KMS-11 (cell line): ENCODE measurements at regions not wholly inside any gene's neighbourhood (a gene's known extent, or its start where the extent isn't known, plus 50 kb on each side); places are given as distances from the start of the nearest gene placed in this dataset.

ENCODE experiments used
- H2AFZ ChIP-seq: fragments of 200-600 bp; sonication (generic); 2 replicates; pipeline ENCODE4 v1.6.1; 2016; ENCODE audit warnings: antibody characterized with exemption, mixed run types, low read depth
- H3K27ac ChIP-seq: fragments of 200-600 bp; sonication (generic); 2 replicates; pipeline ENCODE4 v1.6.1; 2016; ENCODE audit warnings: mild to moderate bottlenecking, mixed run types
- H3K27me3 ChIP-seq: fragments of 200-600 bp; sonication (generic); 2 replicates; pipeline ENCODE4 v1.6.1; 2017; ENCODE audit warnings: mild to moderate bottlenecking, low read depth, mixed run types, moderate library complexity; ENCODE audit not compliant: insufficient read depth
- H3K36me3 ChIP-seq: fragments of 200-600 bp; sonication (generic); 2 replicates; pipeline ENCODE4 v1.6.1; 2017; ENCODE audit warnings: mild to moderate bottlenecking, mixed run types; ENCODE audit not compliant: insufficient read depth
- H3K4me1 ChIP-seq: fragments of 200-600 bp; sonication (generic); 2 replicates; pipeline ENCODE4 v1.6.1; 2016; ENCODE audit warnings: mild to moderate bottlenecking, low read depth, mixed run types; ENCODE audit not compliant: poor library complexity, severe bottlenecking
- H3K4me2 ChIP-seq: fragments of 200-600 bp; sonication (generic); 2 replicates; pipeline ENCODE4 v1.7.0; 2016; ENCODE audit warnings: mild to moderate bottlenecking, mixed run types
- H3K4me3 ChIP-seq: fragments of 200-600 bp; sonication (generic); IDR thresholded peaks from 2 replicates; pipeline ENCODE4 v1.6.1; 2017; ENCODE audit warnings: low read depth, low read length, mixed read lengths; ENCODE audit not compliant: insufficient read depth
- H3K79me2 ChIP-seq: fragments of 200-600 bp; sonication (generic); 2 replicates; pipeline ENCODE4 v1.6.1; 2016; ENCODE audit warnings: low read depth, mixed run types; ENCODE audit not compliant: insufficient read depth
- H3K9ac ChIP-seq: fragments of 200-600 bp; sonication (generic); 2 replicates; pipeline ENCODE4 v1.6.1; 2016; ENCODE audit warnings: mild to moderate bottlenecking, mixed run types
- H4K20me1 ChIP-seq: fragments of 200-600 bp; sonication (generic); 2 replicates; pipeline ENCODE4 v1.6.1; 2016; ENCODE audit warnings: mild to moderate bottlenecking, mixed run types; ENCODE audit not compliant: insufficient read depth
- TF ChIP-seq, protein P1 (sequence below): fragments of 200-600 bp; sonication (generic); conservative IDR thresholded peaks from 2 replicates; pipeline ENCODE4 v1.6.1; 2017; ENCODE audit warnings: low read depth, mild to moderate bottlenecking, antibody characterized with exemption, low read length, moderate library complexity, mixed read lengths

- H3K36me3 ChIP-seq, result no peaks in the 10 kb centered on the region
These were observed 94.4 kb upstream of the HABP2 start for GRCh38 chr10:113458451-113458850.

GRCh38 chr10:113458944-113459343 is 93.9 kb upstream of the HABP2 start:
- no peak overlapping the region for H3K4me2 ChIP-seq

More at GRCh38 chr10:113458451-113458850, 94.4 kb upstream of the HABP2 start:
- H3K9ac ChIP-seq, result no peak overlapping the region
- TF ChIP-seq, protein P1, sequence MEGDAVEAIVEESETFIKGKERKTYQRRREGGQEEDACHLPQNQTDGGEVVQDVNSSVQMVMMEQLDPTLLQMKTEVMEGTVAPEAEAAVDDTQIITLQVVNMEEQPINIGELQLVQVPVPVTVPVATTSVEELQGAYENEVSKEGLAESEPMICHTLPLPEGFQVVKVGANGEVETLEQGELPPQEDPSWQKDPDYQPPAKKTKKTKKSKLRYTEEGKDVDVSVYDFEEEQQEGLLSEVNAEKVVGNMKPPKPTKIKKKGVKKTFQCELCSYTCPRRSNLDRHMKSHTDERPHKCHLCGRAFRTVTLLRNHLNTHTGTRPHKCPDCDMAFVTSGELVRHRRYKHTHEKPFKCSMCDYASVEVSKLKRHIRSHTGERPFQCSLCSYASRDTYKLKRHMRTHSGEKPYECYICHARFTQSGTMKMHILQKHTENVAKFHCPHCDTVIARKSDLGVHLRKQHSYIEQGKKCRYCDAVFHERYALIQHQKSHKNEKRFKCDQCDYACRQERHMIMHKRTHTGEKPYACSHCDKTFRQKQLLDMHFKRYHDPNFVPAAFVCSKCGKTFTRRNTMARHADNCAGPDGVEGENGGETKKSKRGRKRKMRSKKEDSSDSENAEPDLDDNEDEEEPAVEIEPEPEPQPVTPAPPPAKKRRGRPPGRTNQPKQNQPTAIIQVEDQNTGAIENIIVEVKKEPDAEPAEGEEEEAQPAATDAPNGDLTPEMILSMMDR, result no peak
- H3K27ac ChIP-seq, result no peak overlapping the region
- no peak overlapping the region for H3K4me2 ChIP-seq
- H3K4me3 ChIP-seq, result no peak overlapping the region
- no peak overlapping the region for H2AFZ ChIP-seq
- H4K20me1 ChIP-seq, result no peaks in the 10 kb centered on the region
- no peaks in the 10 kb centered on the region for H3K27me3 ChIP-seq
- no peaks in the 10 kb centered on the region for H3K4me1 ChIP-seq
- H3K79me2 ChIP-seq, result no peaks in the 10 kb centered on the region

DNA sequence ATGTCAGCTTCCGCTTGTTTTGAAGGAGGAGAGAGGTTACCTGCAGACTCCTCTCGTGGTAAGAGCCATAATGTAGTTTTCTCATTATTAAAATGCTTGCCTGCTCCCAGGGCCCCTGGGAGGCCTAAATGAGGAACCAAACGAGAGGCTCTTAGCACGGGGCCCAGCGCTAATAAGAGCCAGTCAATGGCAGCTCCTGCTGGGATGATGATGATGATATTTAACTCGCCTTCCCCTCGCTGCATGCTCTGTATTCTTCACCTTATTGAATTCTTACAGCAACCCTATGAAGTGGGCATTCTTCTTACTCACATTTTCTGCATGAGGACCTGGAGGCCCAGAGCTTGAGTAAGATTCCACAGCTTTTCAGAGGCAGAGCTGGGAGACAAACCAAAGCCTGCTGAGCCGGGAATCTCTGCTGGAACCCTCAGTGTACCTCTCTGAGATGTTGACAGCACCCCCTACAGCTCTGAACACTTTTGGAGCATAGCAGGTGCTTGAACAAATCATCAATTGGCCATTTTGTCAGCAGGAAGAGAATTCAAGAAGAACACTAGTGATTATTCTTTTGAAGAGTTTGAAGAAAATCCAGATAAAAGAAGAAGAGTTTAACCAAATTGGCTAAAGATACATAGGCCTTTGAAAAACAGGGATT is 93.1 kb upstream of the HABP2 start:
- no peak overlapping the region for H3K4me2 ChIP-seq
- H3K36me3 ChIP-seq, result no peaks in the 10 kb centered on the region
- TF ChIP-seq, protein P1, result no peak
- no peak overlapping the region for H3K4me3 ChIP-seq
- H3K9ac ChIP-seq, result no peak overlapping the region
- H3K4me1 ChIP-seq, result no peaks in the 10 kb centered on the region
- H2AFZ ChIP-seq, result no peak overlapping the region
- H3K27ac ChIP-seq, result no peak overlapping the region
- no peaks in the 10 kb centered on the region for H4K20me1 ChIP-seq
- no peaks in the 10 kb centered on the region for H3K79me2 ChIP-seq
- no peaks in the 10 kb centered on the region for H3K27me3 ChIP-seq

More at GRCh38 chr10:113458944-113459343, 93.9 kb upstream of the HABP2 start:
- Histone ChIP-seq H3K36me3 (no peaks in the 10 kb centered on the region), H3K27me3 (no peaks in the 10 kb centered on the region), H3K9ac (no peak overlapping the region), H3K27ac (no peak overlapping the region), H3K4me3 (no peak overlapping the region), H3K4me1 (no peaks in the 10 kb centered on the region), H4K20me1 (no peaks in the 10 kb centered on the region), H2AFZ (no peak overlapping the region), H3K79me2 (no peaks in the 10 kb centered on the region)
- TF ChIP-seq, protein P1, result no peak

DNA sequence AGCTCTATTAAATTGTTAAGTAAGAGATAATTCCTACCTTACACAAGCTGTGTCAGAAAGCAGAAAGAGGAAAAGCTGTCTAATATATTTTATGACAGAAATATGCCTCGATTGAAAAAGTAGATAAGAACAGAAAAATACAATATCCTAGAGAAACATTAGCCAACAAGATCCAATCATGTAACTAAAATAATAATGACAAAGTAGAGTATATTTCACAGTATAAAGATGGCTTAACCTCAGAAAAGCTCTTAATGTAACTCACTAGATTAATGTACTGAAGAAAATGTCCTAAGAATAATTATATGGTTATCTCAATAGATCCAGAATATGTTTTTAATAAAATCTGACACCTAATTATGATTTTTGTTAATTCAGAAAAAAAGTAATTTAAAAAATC is 89.8 kb upstream of the HABP2 start:
- H3K4me2 ChIP-seq, result no peak overlapping the region

More for the DNA sequence above, 89.8 kb upstream of the HABP2 start:
- H3K4me3 ChIP-seq, result no peak overlapping the region
- H3K27ac ChIP-seq, result no peak overlapping the region
- no peaks in the 10 kb centered on the region for H4K20me1 ChIP-seq
- H3K27me3 ChIP-seq, result no peaks in the 10 kb centered on the region
- H3K9ac ChIP-seq, result no peak overlapping the region
- no peaks in the 10 kb centered on the region for H3K79me2 ChIP-seq
- no peaks in the 10 kb centered on the region for H3K36me3 ChIP-seq
- TF ChIP-seq, protein P1, result no peak
- no peaks in the 10 kb centered on the region for H3K4me1 ChIP-seq
- no peak overlapping the region for H2AFZ ChIP-seq
